ENCODE measurements at regions not wholly inside any gene's neighbourhood (a gene's known extent, or its start where the extent isn't known, plus 50 kb on each side); places are given as distances from the start of the nearest gene placed in this dataset.

GRCh38 chr18:22608847-22609246 is 191.1 kb upstream of the CTAGE1 start:
- no peak for TF ChIP-seq POLR2A (IDR thresholded peaks at IDR 0.05)
- TF ChIP-seq POLR2AphosphoS5 (IDR thresholded peaks at IDR 0.05) = no peak
- no peak for TF ChIP-seq CTCF (IDR thresholded peaks at IDR 0.05)
- WGBS = 27% methylated on average over 1 of the region's 1 CpG
- Histone ChIP-seq H3K27me3 (replicated peaks; ENCODE audit: insufficient read depth) (no peaks in the 10 kb centered on the region), H3K4me1 (replicated peaks) (peaks cover 4% of the 10 kb centered on the region), H3K36me3 (no peaks in the 10 kb centered on the region), H3K27ac (no peak overlapping the region), H3K4me3 (no peak overlapping the region), H3K9me3 (no peaks in the 10 kb centered on the region)
- DNase-seq (ENCODE audit: low spot score) = no peak
- intact Hi-C loops (cut with DNase I) = loop anchor here (10.0 kb wide), 1 partner anchor 76 kb away; no protein-coding TSS in a partner anchor

- Histone ChIP-seq H3K27me3 (replicated peaks; ENCODE audit: insufficient read depth) (no peaks in the 10 kb centered on the region), H3K9me3 (no peaks in the 10 kb centered on the region), H3K4me3 (no peak overlapping the region), H3K36me3 (no peaks in the 10 kb centered on the region), H3K4me1 (replicated peaks) (peaks cover 2% of the 10 kb centered on the region), H3K27ac (no peak overlapping the region)
- intact Hi-C loops (cut with DNase I) = loop anchor here (10.0 kb wide), 1 partner anchor 75 kb away; no protein-coding TSS in a partner anchor
- WGBS = 11% methylated on average over 5 of the region's 5 CpGs
- no peak for DNase-seq (ENCODE audit: low spot score)
- TF ChIP-seq POLR2A (IDR thresholded peaks at IDR 0.05) (no peak), CTCF (IDR thresholded peaks at IDR 0.05) (no peak), POLR2AphosphoS5 (IDR thresholded peaks at IDR 0.05) (no peak)
These were observed 191.9 kb upstream of the CTAGE1 start for GRCh38 chr18:22609642-22610041.

- H3K4me1 ChIP-seq (replicated peaks) = no peaks in the 10 kb centered on the region
- DNase-seq (ENCODE audit: low spot score) = no peak
- H3K27ac ChIP-seq = no peak overlapping the region
- no peak overlapping the region for H3K4me3 ChIP-seq
- no peaks in the 10 kb centered on the region for H3K9me3 ChIP-seq
- TF ChIP-seq POLR2A (IDR thresholded peaks at IDR 0.05) (no peak), CTCF (IDR thresholded peaks at IDR 0.05) (no peak), POLR2AphosphoS5 (IDR thresholded peaks at IDR 0.05) (no peak)
- no peaks in the 10 kb centered on the region for H3K36me3 ChIP-seq
- 46% methylated on average over 18 of the region's 18 CpGs for WGBS
- intact Hi-C loops (cut with DNase I) = no loop called here
- no peaks in the 10 kb centered on the region for H3K27me3 ChIP-seq (replicated peaks; ENCODE audit: insufficient read depth)
These were observed 195.5 kb upstream of the CTAGE1 start for GRCh38 chr18:22613058-22613690.

GRCh38 chr18:22613788-22614187 is 196.1 kb upstream of the CTAGE1 start:
- Histone ChIP-seq H3K4me1 (replicated peaks) (no peaks in the 10 kb centered on the region), H3K27me3 (replicated peaks; ENCODE audit: insufficient read depth) (no peaks in the 10 kb centered on the region), H3K9me3 (no peaks in the 10 kb centered on the region), H3K27ac (no peak overlapping the region), H3K4me3 (no peak overlapping the region), H3K36me3 (no peaks in the 10 kb centered on the region)
- 67% methylated on average over 3 of the region's 3 CpGs for WGBS
- no peak for DNase-seq (ENCODE audit: low spot score)
- TF ChIP-seq POLR2A (IDR thresholded peaks at IDR 0.05) (no peak), CTCF (IDR thresholded peaks at IDR 0.05) (no peak), POLR2AphosphoS5 (IDR thresholded peaks at IDR 0.05) (no peak)
- intact Hi-C loops (cut with DNase I) = no loop called here

GRCh38 chr18:22623513-22623912 is 205.8 kb upstream of the CTAGE1 start:
- Histone ChIP-seq H3K27me3 (replicated peaks; ENCODE audit: insufficient read depth) (no peaks in the 10 kb centered on the region), H3K4me1 (replicated peaks) (no peaks in the 10 kb centered on the region), H3K9me3 (no peaks in the 10 kb centered on the region), H3K36me3 (no peaks in the 10 kb centered on the region), H3K4me3 (no peak overlapping the region), H3K27ac (no peak overlapping the region)
- DNase-seq (ENCODE audit: low spot score) = no peak
- intact Hi-C loops (cut with DNase I) = no loop called here
- 95% methylated on average over 5 of the region's 5 CpGs for WGBS
- TF ChIP-seq CTCF (IDR thresholded peaks at IDR 0.05) = no peak
- TF ChIP-seq POLR2AphosphoS5 (IDR thresholded peaks at IDR 0.05) = no peak
- TF ChIP-seq POLR2A (IDR thresholded peaks at IDR 0.05) = no peak

Data from prostate gland (tissue), 2 donors.